OCI-LY1 (cell line): ENCODE measurements at regions not wholly inside any gene's neighbourhood (a gene's known extent, or its start where the extent isn't known, plus 50 kb on each side); places are given as distances from the start of the nearest gene placed in this dataset.

ENCODE experiments used
- H2AFZ ChIP-seq: fragments of 200-600 bp; sonication (generic), shearing (Covaris generic); 2 replicates; pipeline ENCODE4 v1.6.0; 2014; ENCODE audit warnings: antibody characterized with exemption, mild to moderate bottlenecking, low read length
- H3F3A ChIP-seq: fragments of 200-600 bp; sonication (generic), shearing (Covaris generic); 2 replicates; pipeline ENCODE4 v1.6.0; 2014; ENCODE audit warnings: mild to moderate bottlenecking, antibody characterized with exemption, low read length, moderate library complexity; ENCODE audit not compliant: insufficient read depth
- H3K27ac ChIP-seq: fragments of 200-600 bp; sonication (generic); 2 replicates; pipeline ENCODE4 v1.5.1; 2014; ENCODE audit warnings: low read length, mixed run types, mild to moderate bottlenecking, low read depth; ENCODE audit not compliant: poor library complexity, severe bottlenecking
- H3K27me3 ChIP-seq: fragments of 200-600 bp; sonication (generic); 2 replicates; pipeline ENCODE4 v1.6.0; 2014; ENCODE audit warnings: antibody characterized with exemption, mild to moderate bottlenecking, low read length, moderate library complexity; ENCODE audit not compliant: insufficient read depth
- H3K36me3 ChIP-seq: fragments of 200-600 bp; sonication (generic); 2 replicates; pipeline ENCODE4 v1.6.1; 2014; ENCODE audit warnings: mild to moderate bottlenecking, antibody characterized with exemption, low read length, moderate library complexity, mixed read lengths; ENCODE audit not compliant: insufficient read depth
- H3K4me1 ChIP-seq: fragments of 200-600 bp; sonication (generic); 2 replicates; pipeline ENCODE4 v1.5.1; 2014; ENCODE audit warnings: mild to moderate bottlenecking, low read length, moderate library complexity; ENCODE audit not compliant: insufficient read depth, severe bottlenecking
- H3K4me2 ChIP-seq: fragments of 200-600 bp; sonication (generic), shearing (Covaris generic); 2 replicates; pipeline ENCODE4 v1.6.1; 2014; ENCODE audit warnings: low read length
- H3K4me3 ChIP-seq: fragments of 200-600 bp; sonication (generic); 2 replicates; pipeline ENCODE4 v1.5.1; 2014; ENCODE audit warnings: low read length, low read depth, mild to moderate bottlenecking, mixed read lengths; ENCODE audit not compliant: poor library complexity, severe bottlenecking
- H3K79me2 ChIP-seq: fragments of 200-600 bp; shearing (Covaris generic); 2 replicates; pipeline ENCODE4 v1.6.1; 2016; ENCODE audit warnings: mixed run types, low read length, mixed read lengths; ENCODE audit not compliant: insufficient read depth
- H3K9ac ChIP-seq: fragments of 200-600 bp; sonication (generic), shearing (Covaris generic); 2 replicates; pipeline ENCODE4 v1.6.1; 2014; ENCODE audit warnings: mild to moderate bottlenecking, low read length, mixed read lengths
- H3K9me2 ChIP-seq: fragments of 200-600 bp; sonication (generic), shearing (Covaris generic); 2 replicates; pipeline ENCODE4 v1.6.1; 2014; ENCODE audit warnings: low read depth, mild to moderate bottlenecking, low read length, mixed read lengths
- H3K9me3 ChIP-seq: fragments of 200-600 bp; shearing (Covaris generic); 2 replicates; pipeline ENCODE4 v1.6.1; 2014; ENCODE audit warnings: low read length, mixed read lengths
- H4K20me1 ChIP-seq: fragments of 200-600 bp; sonication (generic), shearing (Covaris generic); 2 replicates; pipeline ENCODE4 v1.6.0; 2016; ENCODE audit warnings: mild to moderate bottlenecking, low read length; ENCODE audit not compliant: insufficient read depth
- CTCF ChIP-seq: fragments of 200-600 bp; sonication (generic), shearing (Covaris generic); IDR thresholded peaks from 2 replicates; pipeline ENCODE4 v1.5.1; 2017; ENCODE audit warnings: mild to moderate bottlenecking, antibody characterized with exemption, low read length, moderate library complexity, mixed read lengths
- EZH2 ChIP-seq: fragments of 200-600 bp; sonication (generic), shearing (Covaris generic); IDR thresholded peaks from 2 replicates; pipeline ENCODE4 v1.8.0; 2017; ENCODE audit warnings: borderline replicate concordance, mixed run types, mild to moderate bottlenecking, antibody characterized with exemption, low read length, moderate library complexity, mixed read lengths

- H3K9me2 ChIP-seq: no peaks in the 10 kb centered on the region
- no peak overlapping the region for H3K4me3 ChIP-seq
- H3K27ac ChIP-seq: no peak overlapping the region
- no peaks in the 10 kb centered on the region for H4K20me1 ChIP-seq
- H2AFZ ChIP-seq: no peak overlapping the region
- no peaks in the 10 kb centered on the region for H3F3A ChIP-seq
- H3K9me3 ChIP-seq: no peaks in the 10 kb centered on the region
- no peaks in the 10 kb centered on the region for H3K27me3 ChIP-seq
- no peaks in the 10 kb centered on the region for H3K36me3 ChIP-seq
- no peak overlapping the region for H3K9ac ChIP-seq
- H3K79me2 ChIP-seq: no peaks in the 10 kb centered on the region
- no peak for TF ChIP-seq CTCF
- TF ChIP-seq EZH2: no peak
- no peaks in the 10 kb centered on the region for H3K4me1 ChIP-seq
- no peak overlapping the region for H3K4me2 ChIP-seq
Observed at GRCh38 chr10:23718946-23719345, 280.1 kb downstream of the OTUD1 start.

GRCh38 chr10:23723796-23724195, 284.9 kb downstream of the OTUD1 start:
- no peaks in the 10 kb centered on the region for H3K79me2 ChIP-seq
- H3K4me1 ChIP-seq: no peaks in the 10 kb centered on the region
- H3K27me3 ChIP-seq: no peaks in the 10 kb centered on the region
- no peak overlapping the region for H2AFZ ChIP-seq
- H3F3A ChIP-seq: no peaks in the 10 kb centered on the region
- no peak overlapping the region for H3K4me3 ChIP-seq
- TF ChIP-seq EZH2 (no peak), CTCF (no peak)
- H3K4me2 ChIP-seq: no peak overlapping the region
- no peaks in the 10 kb centered on the region for H3K9me3 ChIP-seq
- H3K9me2 ChIP-seq: no peaks in the 10 kb centered on the region
- no peaks in the 10 kb centered on the region for H4K20me1 ChIP-seq
- H3K27ac ChIP-seq: no peak overlapping the region
- no peak overlapping the region for H3K9ac ChIP-seq
- H3K36me3 ChIP-seq: no peaks in the 10 kb centered on the region

GRCh38 chr10:23725548-23725947, 286.7 kb downstream of the OTUD1 start:
- Histone ChIP-seq H3K9ac (no peak overlapping the region), H3K27ac (no peak overlapping the region), H3K9me3 (no peaks in the 10 kb centered on the region), H2AFZ (no peak overlapping the region), H3F3A (no peaks in the 10 kb centered on the region), H3K4me1 (no peaks in the 10 kb centered on the region), H3K79me2 (no peaks in the 10 kb centered on the region), H3K27me3 (no peaks in the 10 kb centered on the region), H3K36me3 (no peaks in the 10 kb centered on the region), H4K20me1 (no peaks in the 10 kb centered on the region), H3K4me2 (no peak overlapping the region), H3K4me3 (no peak overlapping the region), H3K9me2 (no peaks in the 10 kb centered on the region)
- TF ChIP-seq CTCF (no peak), EZH2 (no peak)
